Mucosa of descending colon (tissue), 3 donors: ENCODE measurements at regions not wholly inside any gene's neighbourhood (a gene's known extent, or its start where the extent isn't known, plus 50 kb on each side); places are given as distances from the start of the nearest gene placed in this dataset.

Experiments used
- ATAC-seq: fragments of 200-7000 bp; cut with Tn5 transposase; one replicate; pipeline ENCODE4 v1.9.1; 2020; ENCODE audit warnings: mild to moderate bottlenecking, moderate library complexity
- DNase-seq, 3 donors: peaks; one replicate each; pipeline ENCODE4 v3.0.0-alpha.2; 2020
- H3K36me3 ChIP-seq: fragments of 200-600 bp; one replicate; pipeline ENCODE4 v1.8.0; 2021; ENCODE audit warnings: low read depth, mild to moderate bottlenecking
- H3K4me1 ChIP-seq: fragments of 200-600 bp; one replicate; pipeline ENCODE4 v1.8.0; 2021; ENCODE audit warnings: low read depth, mild to moderate bottlenecking
- H3K4me3 ChIP-seq: fragments of 200-600 bp; one replicate; pipeline ENCODE4 v1.8.0; 2021; ENCODE audit warnings: mild to moderate bottlenecking
- H3K9me3 ChIP-seq: fragments of 200-600 bp; one replicate; pipeline ENCODE4 v1.8.0; 2021; ENCODE audit warnings: mild to moderate bottlenecking
- CTCF ChIP-seq: fragments of 200-600 bp; IDR thresholded peaks from one replicate; pipeline ENCODE4 v1.8.0; 2022; ENCODE audit warnings: antibody characterized with exemption, mild to moderate bottlenecking
- intact Hi-C, 2 donors: fragments of 100-400 bp; cut with DNase I in 1 of 2; cut with micrococcal nuclease in 1 of 2; formaldehyde crosslinking; loops; one replicate each; pipeline versions ENCODE4 v1.11.0 to v1.11.1; 2022; cut with DNase I, micrococcal nuclease
- donor health status: DM: no; HTN: no; CAD: no; lungs with moderate emphysema.
- donor health status: DM: no; HTN: no; CAD: no.
- donor health status: DM: no; HTN: yes; CAD: no.

- ATAC-seq (no peak), DNase-seq (no peak)
- Histone ChIP-seq H3K4me3 (no peak overlapping the region), H3K4me1 (no peaks in the 10 kb centered on the region), H3K9me3 (peaks cover 6% of the 10 kb centered on the region), H3K36me3 (no peaks in the 10 kb centered on the region)
- intact Hi-C loops, result no loop called here
- no peak for TF ChIP-seq CTCF
Measured at GRCh38 chr12:30146561-30146960, 362.8 kb upstream of the TMTC1 start.

DNA sequence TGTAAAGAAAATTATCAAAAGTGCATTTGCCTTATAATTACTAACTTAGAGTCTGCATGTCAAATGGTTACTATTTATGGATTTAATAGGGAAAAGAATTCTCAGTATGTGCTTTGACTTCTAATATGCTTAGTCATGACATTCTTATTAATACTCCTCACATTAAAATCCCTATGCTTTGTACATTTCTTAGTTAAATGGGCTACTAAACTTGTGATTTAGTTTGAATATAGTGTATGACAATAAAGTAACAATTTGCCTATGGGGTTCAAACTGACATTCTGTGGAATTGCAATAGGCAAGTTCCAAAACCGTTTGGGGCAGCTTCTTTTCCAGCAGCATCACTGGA, 361.9 kb upstream of the TMTC1 start:
- H3K36me3 ChIP-seq, result no peaks in the 10 kb centered on the region
- no peak overlapping the region for H3K4me3 ChIP-seq
- no peak for TF ChIP-seq CTCF
- intact Hi-C loops, result no loop called here
- peaks cover 6% of the 10 kb centered on the region for H3K9me3 ChIP-seq
- ATAC-seq, result no peak
- no peak for DNase-seq
- no peaks in the 10 kb centered on the region for H3K4me1 ChIP-seq

GRCh38 chr12:30144777-30145683, 361.3 kb upstream of the TMTC1 start:
- no peaks in the 10 kb centered on the region for H3K4me1 ChIP-seq
- H3K9me3 ChIP-seq, result peaks cover 5% of the 10 kb centered on the region
- ATAC-seq, result no peak
- no peaks in the 10 kb centered on the region for H3K36me3 ChIP-seq
- no peak for DNase-seq
- H3K4me3 ChIP-seq, result no peak overlapping the region
- TF ChIP-seq CTCF, result no peak
- intact Hi-C loops, result no loop called here

DNA sequence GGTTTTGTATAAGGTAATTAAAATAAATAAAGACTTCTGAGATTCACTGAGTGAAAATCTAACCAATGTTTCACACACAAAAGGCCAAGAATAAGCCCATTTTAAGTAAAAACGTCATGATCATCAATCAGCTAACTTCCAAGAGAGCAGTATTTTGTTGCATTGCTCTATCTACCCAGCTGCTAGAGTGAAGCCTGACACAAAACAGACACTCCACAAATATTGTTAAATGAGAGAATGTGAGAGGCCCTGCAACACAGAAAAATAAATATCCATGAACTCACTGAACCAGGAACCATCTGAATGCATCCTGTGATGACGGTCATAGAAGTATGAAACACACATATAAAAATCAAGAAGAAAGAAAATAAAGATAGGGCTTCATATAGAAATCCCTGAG, 358.6 kb upstream of the TMTC1 start:
- no peaks in the 10 kb centered on the region for H3K9me3 ChIP-seq
- no peak for DNase-seq
- no peak for TF ChIP-seq CTCF
- H3K36me3 ChIP-seq, result no peaks in the 10 kb centered on the region
- no peak for ATAC-seq
- H3K4me3 ChIP-seq, result no peak overlapping the region
- intact Hi-C loops, result no loop called here
- no peaks in the 10 kb centered on the region for H3K4me1 ChIP-seq

GRCh38 chr12:30138483-30138882, 354.7 kb upstream of the TMTC1 start:
- Histone ChIP-seq H3K4me1 (no peaks in the 10 kb centered on the region), H3K9me3 (no peaks in the 10 kb centered on the region), H3K4me3 (no peak overlapping the region), H3K36me3 (no peaks in the 10 kb centered on the region)
- ATAC-seq, result no peak
- no peak for TF ChIP-seq CTCF
- DNase-seq, result no peak
- intact Hi-C loops, result no loop called here
